ENCODE measurements at regions not wholly inside any gene's neighbourhood (a gene's known extent, or its start where the extent isn't known, plus 50 kb on each side); places are given as distances from the start of the nearest gene placed in this dataset.
A peak's percentile ranks its signal among the peaks of the same experiment; 100 is the strongest.

- H3K4me1 ChIP-seq (ENCODE audit: control insufficient read depth, low read depth, low read length): peaks cover 3% of the 10 kb centered on the region
- no peak for DNase-seq
- H3K18ac ChIP-seq (ENCODE audit: low read length): no peak overlapping the region
- no peak overlapping the region for H4K5ac ChIP-seq (ENCODE audit: low read length)
- H2AK5ac ChIP-seq (ENCODE audit: low read length): no peak overlapping the region
- H2BK5ac ChIP-seq (ENCODE audit: low read length): no peak overlapping the region
- no CpG with 5 or more reads among the region's 1 CpG for WGBS (ENCODE audit: extremely low coverage, insufficient coverage, low lambda C conversion rate)
- no peak overlapping the region for H3K4me2 ChIP-seq (ENCODE audit: low read length)
- H4K8ac ChIP-seq (ENCODE audit: low read depth, low read length): no peak overlapping the region
- H3K23ac ChIP-seq (ENCODE audit: low read length): no peak overlapping the region
- H3K27me3 ChIP-seq (ENCODE audit: insufficient read depth, low read length, poor library complexity): no peaks in the 10 kb centered on the region
- no peaks in the 10 kb centered on the region for H3K79me2 ChIP-seq (ENCODE audit: control insufficient read depth, insufficient read depth, low read length)
- H2BK120ac ChIP-seq (ENCODE audit: low read depth, low read length): no peak overlapping the region
- no peak overlapping the region for H2BK15ac ChIP-seq (replicated peaks; ENCODE audit: low read depth)
- H3K4me3 ChIP-seq (ENCODE audit: low read length): no peak overlapping the region
- no peak overlapping the region for H3K4ac ChIP-seq (ENCODE audit: low read depth, low read length)
- H3K56ac ChIP-seq (ENCODE audit: low read length): no peak overlapping the region
- H3K27ac ChIP-seq (ENCODE audit: low read depth, low read length): no peak overlapping the region
- H3K36me3 ChIP-seq (ENCODE audit: control insufficient read depth, insufficient read depth, low read length): no peaks in the 10 kb centered on the region
- no peaks in the 10 kb centered on the region for H3K79me1 ChIP-seq (ENCODE audit: low read length)
- no peak overlapping the region for H3K9ac ChIP-seq (ENCODE audit: low read length)
Observed at GRCh38 chr11:114914231-114915005, 236.1 kb downstream of the NXPE2 start.

GRCh38 chr11:114915871-114916805, 237.8 kb downstream of the NXPE2 start:
- Histone ChIP-seq H3K4me2 (ENCODE audit: low read length) (no peak overlapping the region), H3K27ac (ENCODE audit: low read depth, low read length) (no peak overlapping the region), H2BK5ac (ENCODE audit: low read length) (no peak overlapping the region), H3K36me3 (ENCODE audit: control insufficient read depth, insufficient read depth, low read length) (no peaks in the 10 kb centered on the region), H2BK120ac (ENCODE audit: low read depth, low read length) (no peak overlapping the region), H3K9ac (ENCODE audit: low read length) (no peak overlapping the region), H4K5ac (ENCODE audit: low read length) (no peak overlapping the region), H3K4me1 (ENCODE audit: control insufficient read depth, low read depth, low read length) (no peaks in the 10 kb centered on the region), H4K8ac (ENCODE audit: low read depth, low read length) (no peak overlapping the region), H2BK15ac (replicated peaks; ENCODE audit: low read depth) (no peak overlapping the region), H3K79me2 (ENCODE audit: control insufficient read depth, insufficient read depth, low read length) (no peaks in the 10 kb centered on the region), H3K18ac (ENCODE audit: low read length) (no peak overlapping the region), H3K56ac (ENCODE audit: low read length) (no peak overlapping the region), H3K4ac (ENCODE audit: low read depth, low read length) (no peak overlapping the region), H3K79me1 (ENCODE audit: low read length) (no peaks in the 10 kb centered on the region), H3K27me3 (ENCODE audit: insufficient read depth, low read length, poor library complexity) (no peaks in the 10 kb centered on the region), H3K4me3 (ENCODE audit: low read length) (no peak overlapping the region), H3K23ac (ENCODE audit: low read length) (no peak overlapping the region), H2AK5ac (ENCODE audit: low read length) (no peak overlapping the region)
- no CpG with 5 or more reads among the region's 13 CpGs for WGBS (ENCODE audit: extremely low coverage, insufficient coverage, low lambda C conversion rate)
- peak; percentile 10 for DNase-seq

GRCh38 chr11:114918286-114918685, 240.0 kb downstream of the NXPE2 start:
- no peak for DNase-seq
- Histone ChIP-seq H3K4me2 (ENCODE audit: low read length) (no peak overlapping the region), H3K18ac (ENCODE audit: low read length) (no peak overlapping the region), H2BK15ac (replicated peaks; ENCODE audit: low read depth) (no peak overlapping the region), H3K79me1 (ENCODE audit: low read length) (no peaks in the 10 kb centered on the region), H4K5ac (ENCODE audit: low read length) (no peak overlapping the region), H3K23ac (ENCODE audit: low read length) (no peak overlapping the region), H3K27me3 (ENCODE audit: insufficient read depth, low read length, poor library complexity) (no peaks in the 10 kb centered on the region), H3K56ac (ENCODE audit: low read length) (no peak overlapping the region), H3K4me3 (ENCODE audit: low read length) (no peak overlapping the region), H2BK120ac (ENCODE audit: low read depth, low read length) (no peak overlapping the region), H2BK5ac (ENCODE audit: low read length) (no peak overlapping the region), H3K79me2 (ENCODE audit: control insufficient read depth, insufficient read depth, low read length) (no peaks in the 10 kb centered on the region), H3K4ac (ENCODE audit: low read depth, low read length) (no peak overlapping the region), H3K9ac (ENCODE audit: low read length) (no peak overlapping the region), H2AK5ac (ENCODE audit: low read length) (no peak overlapping the region), H3K27ac (ENCODE audit: low read depth, low read length) (no peak overlapping the region), H4K8ac (ENCODE audit: low read depth, low read length) (no peak overlapping the region), H3K4me1 (ENCODE audit: control insufficient read depth, low read depth, low read length) (no peaks in the 10 kb centered on the region), H3K36me3 (ENCODE audit: control insufficient read depth, insufficient read depth, low read length) (no peaks in the 10 kb centered on the region)
- WGBS (ENCODE audit: extremely low coverage, insufficient coverage, low lambda C conversion rate): no CpG with 5 or more reads among the region's 8 CpGs

GRCh38 chr11:114921697-114922096, 243.4 kb downstream of the NXPE2 start:
- DNase-seq: no peak
- no CpG with 5 or more reads among the region's 2 CpGs for WGBS (ENCODE audit: extremely low coverage, insufficient coverage, low lambda C conversion rate)
- no peak overlapping the region for H4K8ac ChIP-seq (ENCODE audit: low read depth, low read length)
- no peak overlapping the region for H3K4me3 ChIP-seq (ENCODE audit: low read length)
- no peak overlapping the region for H2BK5ac ChIP-seq (ENCODE audit: low read length)
- no peaks in the 10 kb centered on the region for H3K36me3 ChIP-seq (ENCODE audit: control insufficient read depth, insufficient read depth, low read length)
- H3K9ac ChIP-seq (ENCODE audit: low read length): no peak overlapping the region
- no peak overlapping the region for H2BK15ac ChIP-seq (replicated peaks; ENCODE audit: low read depth)
- no peak overlapping the region for H2AK5ac ChIP-seq (ENCODE audit: low read length)
- H3K79me2 ChIP-seq (ENCODE audit: control insufficient read depth, insufficient read depth, low read length): no peaks in the 10 kb centered on the region
- H4K5ac ChIP-seq (ENCODE audit: low read length): no peak overlapping the region
- no peak overlapping the region for H3K27ac ChIP-seq (ENCODE audit: low read depth, low read length)
- no peak overlapping the region for H3K23ac ChIP-seq (ENCODE audit: low read length)
- H3K18ac ChIP-seq (ENCODE audit: low read length): no peak overlapping the region
- H3K79me1 ChIP-seq (ENCODE audit: low read length): no peaks in the 10 kb centered on the region
- H3K27me3 ChIP-seq (ENCODE audit: insufficient read depth, low read length, poor library complexity): no peaks in the 10 kb centered on the region
- no peak overlapping the region for H2BK120ac ChIP-seq (ENCODE audit: low read depth, low read length)
- no peak overlapping the region for H3K4me2 ChIP-seq (ENCODE audit: low read length)
- no peak overlapping the region for H3K56ac ChIP-seq (ENCODE audit: low read length)
- no peaks in the 10 kb centered on the region for H3K4me1 ChIP-seq (ENCODE audit: control insufficient read depth, low read depth, low read length)
- H3K4ac ChIP-seq (ENCODE audit: low read depth, low read length): no peak overlapping the region

GRCh38 chr11:114924042-114924441, 245.7 kb downstream of the NXPE2 start:
- Histone ChIP-seq H3K4me2 (ENCODE audit: low read length) (no peak overlapping the region), H2BK120ac (ENCODE audit: low read depth, low read length) (no peak overlapping the region), H2AK5ac (ENCODE audit: low read length) (no peak overlapping the region), H3K4me3 (ENCODE audit: low read length) (no peak overlapping the region), H2BK15ac (replicated peaks; ENCODE audit: low read depth) (no peak overlapping the region), H3K27me3 (ENCODE audit: insufficient read depth, low read length, poor library complexity) (no peaks in the 10 kb centered on the region), H3K18ac (ENCODE audit: low read length) (no peak overlapping the region), H3K4ac (ENCODE audit: low read depth, low read length) (no peak overlapping the region), H3K56ac (ENCODE audit: low read length) (no peak overlapping the region), H4K5ac (ENCODE audit: low read length) (no peak overlapping the region), H4K8ac (ENCODE audit: low read depth, low read length) (no peak overlapping the region), H3K79me2 (ENCODE audit: control insufficient read depth, insufficient read depth, low read length) (no peaks in the 10 kb centered on the region), H3K27ac (ENCODE audit: low read depth, low read length) (no peak overlapping the region), H2BK5ac (ENCODE audit: low read length) (no peak overlapping the region), H3K23ac (ENCODE audit: low read length) (no peak overlapping the region), H3K36me3 (ENCODE audit: control insufficient read depth, insufficient read depth, low read length) (no peaks in the 10 kb centered on the region), H3K9ac (ENCODE audit: low read length) (no peak overlapping the region), H3K4me1 (ENCODE audit: control insufficient read depth, low read depth, low read length) (no peaks in the 10 kb centered on the region), H3K79me1 (ENCODE audit: low read length) (no peaks in the 10 kb centered on the region)
- no peak for DNase-seq
